ENCODE measurements at regions not wholly inside any gene's neighbourhood (a gene's known extent, or its start where the extent isn't known, plus 50 kb on each side); places are given as distances from the start of the nearest gene placed in this dataset.

DNA sequence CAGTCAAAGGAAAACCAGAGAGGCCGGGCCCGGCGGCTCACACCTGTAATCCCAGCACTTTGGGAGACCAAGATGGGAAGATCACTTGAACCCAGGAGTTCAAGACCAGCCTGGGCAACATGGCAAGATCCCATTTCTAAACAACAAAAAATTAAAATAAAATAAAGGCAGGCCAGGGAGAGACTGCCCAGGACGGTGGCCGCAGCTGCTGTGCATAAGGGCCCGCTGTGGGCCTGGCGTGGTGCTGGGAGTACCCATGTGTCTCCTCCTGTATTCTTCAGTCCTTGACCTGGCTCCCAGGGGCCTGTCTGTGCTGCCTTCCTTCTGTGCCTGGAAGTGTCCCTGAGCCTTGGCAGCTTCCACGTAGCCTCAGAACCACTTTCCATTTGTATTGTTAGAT lies 56.8 kb upstream of the CNOT6 start:
- H3K4me3 ChIP-seq, result no peak overlapping the region
- no peaks in the 10 kb centered on the region for H3K4me1 ChIP-seq
- no peak for ATAC-seq
- no peak overlapping the region for H3K27ac ChIP-seq
- no peak for DNase-seq
- H3K36me3 ChIP-seq, result no peaks in the 10 kb centered on the region
- peaks cover 0 to 3% (median 0%) of the 10 kb centered on the region in 12 donors for H3K9me3 ChIP-seq
- TF ChIP-seq POLR2A (IDR thresholded peaks at IDR 0.05), result no peak
- TF ChIP-seq, protein P1, sequence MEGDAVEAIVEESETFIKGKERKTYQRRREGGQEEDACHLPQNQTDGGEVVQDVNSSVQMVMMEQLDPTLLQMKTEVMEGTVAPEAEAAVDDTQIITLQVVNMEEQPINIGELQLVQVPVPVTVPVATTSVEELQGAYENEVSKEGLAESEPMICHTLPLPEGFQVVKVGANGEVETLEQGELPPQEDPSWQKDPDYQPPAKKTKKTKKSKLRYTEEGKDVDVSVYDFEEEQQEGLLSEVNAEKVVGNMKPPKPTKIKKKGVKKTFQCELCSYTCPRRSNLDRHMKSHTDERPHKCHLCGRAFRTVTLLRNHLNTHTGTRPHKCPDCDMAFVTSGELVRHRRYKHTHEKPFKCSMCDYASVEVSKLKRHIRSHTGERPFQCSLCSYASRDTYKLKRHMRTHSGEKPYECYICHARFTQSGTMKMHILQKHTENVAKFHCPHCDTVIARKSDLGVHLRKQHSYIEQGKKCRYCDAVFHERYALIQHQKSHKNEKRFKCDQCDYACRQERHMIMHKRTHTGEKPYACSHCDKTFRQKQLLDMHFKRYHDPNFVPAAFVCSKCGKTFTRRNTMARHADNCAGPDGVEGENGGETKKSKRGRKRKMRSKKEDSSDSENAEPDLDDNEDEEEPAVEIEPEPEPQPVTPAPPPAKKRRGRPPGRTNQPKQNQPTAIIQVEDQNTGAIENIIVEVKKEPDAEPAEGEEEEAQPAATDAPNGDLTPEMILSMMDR (IDR thresholded peaks at IDR 0.05), result no peak
- H3K27me3 ChIP-seq, result peaks cover 0 to 12% (median 0%) of the 10 kb centered on the region in 9 donors
- intact Hi-C loops (cut with DNase I), result no loop called here
- 89 to 95% (median 91%) methylated on average over 8 of the region's 8 CpGs for WGBS, 4 donors

DNA sequence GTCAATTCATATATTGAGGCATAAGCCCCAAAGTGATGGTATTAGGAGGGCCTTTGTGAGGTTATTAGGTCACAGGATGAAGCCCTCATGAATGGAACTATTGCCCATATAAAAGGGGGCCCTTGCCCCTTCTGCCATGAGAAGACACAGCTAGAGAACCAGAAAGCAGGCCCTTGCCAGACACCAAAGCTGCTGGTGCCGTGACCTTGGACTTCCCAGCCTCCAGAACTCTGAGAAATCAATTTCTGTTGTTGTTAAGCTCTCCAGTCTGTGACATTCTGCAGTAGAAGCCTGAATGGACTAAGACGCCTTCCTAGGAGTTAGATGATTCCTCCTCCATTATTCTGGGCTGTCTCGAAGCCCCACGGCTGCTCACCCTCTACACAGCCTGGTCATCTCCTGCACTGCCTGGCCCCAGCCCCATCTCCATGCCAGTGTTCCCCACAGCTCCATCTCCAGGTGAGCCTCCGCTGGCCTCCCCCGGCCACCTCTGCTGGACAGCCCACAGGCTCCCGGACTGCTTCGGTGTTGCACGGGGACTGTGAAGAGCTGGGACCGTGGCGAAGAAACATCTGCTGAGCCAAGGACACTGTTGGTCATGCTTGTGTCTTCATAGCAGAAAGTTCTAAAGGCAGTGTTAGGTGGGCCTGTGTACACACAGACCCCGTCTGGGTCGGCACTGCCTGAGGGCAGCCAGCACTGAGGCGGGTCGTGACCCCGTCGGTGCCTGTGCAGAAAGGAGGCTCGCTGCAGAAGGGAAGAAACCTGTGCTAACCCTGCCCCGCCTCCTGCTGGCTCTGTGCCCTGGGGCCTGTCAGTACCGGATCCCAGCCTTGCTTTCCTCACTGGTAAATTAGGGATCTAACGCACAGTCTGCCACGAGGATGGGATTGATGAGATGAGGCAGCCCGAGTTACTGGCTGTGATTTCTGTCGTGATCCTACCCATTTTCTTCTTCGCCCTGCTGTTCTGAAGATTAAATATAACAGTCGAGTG lies 55.1 kb upstream of the CNOT6 start:
- intact Hi-C loops (cut with DNase I), result no loop called here
- no peaks in the 10 kb centered on the region for H3K4me1 ChIP-seq
- no peak overlapping the region for H3K27ac ChIP-seq
- WGBS, 4 donors, result 86 to 89% (median 87%) methylated on average over 26 of the region's 26 CpGs
- ATAC-seq, result no peak
- H3K4me3 ChIP-seq, result no peak overlapping the region
- peaks cover 0 to 10% (median 2%) of the 10 kb centered on the region in 12 donors for H3K9me3 ChIP-seq
- TF ChIP-seq POLR2A (IDR thresholded peaks at IDR 0.05), result no peak
- TF ChIP-seq, protein P1 (IDR thresholded peaks at IDR 0.05), result no peak
- H3K36me3 ChIP-seq, result no peaks in the 10 kb centered on the region
- peaks cover 0 to 15% (median 0%) of the 10 kb centered on the region in 9 donors for H3K27me3 ChIP-seq
- no peak for DNase-seq

DNA sequence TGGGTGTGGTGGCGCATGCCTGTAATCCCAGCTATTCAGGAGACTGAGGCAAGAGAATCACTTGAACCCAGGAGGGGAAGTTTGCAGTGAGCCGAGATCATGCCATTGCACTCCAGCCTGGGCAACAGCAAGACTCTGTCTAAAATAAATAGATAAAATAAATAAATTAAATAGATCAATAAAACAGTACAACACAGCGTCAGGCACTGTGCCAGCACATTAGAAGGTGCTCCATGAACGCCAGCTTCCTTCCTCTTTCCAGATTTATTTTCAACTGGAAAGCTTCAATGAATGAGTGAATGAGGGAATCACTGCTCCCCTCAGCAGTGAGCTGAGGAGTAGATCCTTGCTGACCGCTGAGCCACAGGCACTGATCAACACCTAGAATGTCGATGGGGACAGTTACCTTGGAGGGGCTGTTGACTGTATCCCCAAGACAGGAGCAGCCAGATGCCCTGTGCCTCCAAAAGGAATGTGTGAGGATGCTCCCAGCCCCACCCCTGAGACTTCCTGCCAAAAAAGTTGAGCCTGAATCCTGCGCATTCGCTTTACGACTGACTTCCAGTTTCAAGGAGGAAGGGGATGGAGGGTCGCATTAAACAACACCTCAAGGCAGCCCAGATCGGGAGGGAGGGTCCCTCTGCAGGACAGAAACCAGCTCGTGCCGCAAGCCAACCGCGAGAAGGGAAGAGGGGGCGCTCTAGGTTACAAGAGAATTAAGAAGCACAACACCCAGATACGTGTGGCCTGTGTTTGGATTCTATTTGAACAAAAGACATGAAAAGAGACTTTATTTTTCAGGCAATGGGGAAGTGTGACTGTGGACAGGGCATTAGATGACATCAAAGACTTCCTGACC lies 54.0 kb upstream of the CNOT6 start:
- no peaks in the 10 kb centered on the region for H3K36me3 ChIP-seq
- TF ChIP-seq POLR2A (IDR thresholded peaks at IDR 0.05), result no peak
- TF ChIP-seq, protein P1 (IDR thresholded peaks at IDR 0.05), result no peak
- peaks cover 0 to 21% (median 6%) of the 10 kb centered on the region in 12 donors for H3K9me3 ChIP-seq
- no peak overlapping the region for H3K27ac ChIP-seq
- no peak overlapping the region for H3K4me3 ChIP-seq
- H3K27me3 ChIP-seq, result peaks cover 0 to 15% (median 0%) of the 10 kb centered on the region in 9 donors
- intact Hi-C loops (cut with DNase I), result no loop called here
- no peak for ATAC-seq
- DNase-seq, result no peak
- no peaks in the 10 kb centered on the region for H3K4me1 ChIP-seq
- 34 to 37% (median 36%) methylated on average over 17 of the region's 17 CpGs for WGBS, 4 donors
